NCI-H1105 treated with DMSO at 0.1 percent for 48 hours (cell line): ENCODE measurements at regions not wholly inside any gene's neighbourhood (a gene's known extent, or its start where the extent isn't known, plus 50 kb on each side); places are given as distances from the start of the nearest gene placed in this dataset.
"Not testable (repeated sequence)": the region's sequence is repeated elsewhere in the genome, so short reads cannot be mapped to it uniquely, and the experiment has no call there.

ENCODE experiments used
- DNase-seq: peaks from one replicate; lab custom pipeline; 2025; lab: John Stamatoyannopoulos, UW

GRCh38 chr6:135555550-135555949 is 58.0 kb upstream of the AHI1 start:
- DNase-seq = no peak

- no peak for DNase-seq
Observed at GRCh38 chr6:135557582-135557981, 60.0 kb upstream of the AHI1 start.

- not testable (repeated sequence) for DNase-seq
Observed at GRCh38 chr6:135565605-135566004, 68.1 kb upstream of the AHI1 start.

GRCh38 chr6:135566311-135567068 is 69.0 kb upstream of the AHI1 start:
- DNase-seq = no peak

- no peak for DNase-seq
Observed at GRCh38 chr6:135567375-135568083, 70.0 kb upstream of the AHI1 start.

- no peak for DNase-seq
Observed at GRCh38 chr6:135568379-135568778, 70.8 kb upstream of the AHI1 start.

GRCh38 chr6:135572051-135572450 is 74.5 kb upstream of the AHI1 start:
- DNase-seq = no peak

GRCh38 chr6:135575629-135576028 is 78.1 kb upstream of the AHI1 start:
- DNase-seq = no peak

GRCh38 chr6:135576055-135576454 is 78.5 kb upstream of the AHI1 start:
- DNase-seq = peak; percentile 88

- no peak for DNase-seq
Observed at GRCh38 chr6:135577059-135577538, 79.6 kb upstream of the AHI1 start.

GRCh38 chr6:135578976-135579375 is 81.4 kb upstream of the AHI1 start:
- no peak for DNase-seq

- DNase-seq = no peak
Observed at GRCh38 chr6:135581211-135581610, 83.7 kb upstream of the AHI1 start.

- DNase-seq = no peak
Observed at GRCh38 chr6:135583256-135583761, 85.8 kb upstream of the AHI1 start.

GRCh38 chr6:135586388-135586787 is 88.8 kb upstream of the AHI1 start:
- no peak for DNase-seq

- DNase-seq = no peak
Observed at GRCh38 chr6:135586844-135587243, 89.3 kb upstream of the AHI1 start.

GRCh38 chr6:135592276-135592675 is 94.7 kb upstream of the AHI1 start:
- DNase-seq = no peak

GRCh38 chr6:135594000-135594399 is 96.5 kb upstream of the AHI1 start:
- DNase-seq = no peak

GRCh38 chr6:135600086-135600702 is 102.7 kb upstream of the AHI1 start:
- peak; percentile 98 for DNase-seq

GRCh38 chr6:135600931-135601330 is 103.4 kb upstream of the AHI1 start:
- no peak for DNase-seq

GRCh38 chr6:135601857-135602256 is 104.3 kb upstream of the AHI1 start:
- no peak for DNase-seq

- no peak for DNase-seq
Observed at GRCh38 chr6:135603249-135603648, 105.7 kb upstream of the AHI1 start.

GRCh38 chr6:135604035-135604860 is 106.7 kb upstream of the AHI1 start:
- peak; percentile 60 for DNase-seq
